Gastroesophageal sphincter (tissue), 3 donors: ENCODE measurements at regions not wholly inside any gene's neighbourhood (a gene's known extent, or its start where the extent isn't known, plus 50 kb on each side); places are given as distances from the start of the nearest gene placed in this dataset.

Experiments
- EP300 ChIP-seq: sonication (generic); formaldehyde crosslinking; IDR thresholded peaks from one replicate; pipeline ENCODE4 v1.6.1; 2017; ENCODE audit warnings: antibody characterized with exemption, mild to moderate bottlenecking
- POLR2A ChIP-seq, 2 donors: fragments of 450-650 bp; IDR thresholded peaks; one replicate each; pipeline ENCODE4 v1.6.1; 2017; ENCODE audit warnings: antibody characterized with exemption in 2 of 2, mild to moderate bottlenecking in 2 of 2, moderate library complexity in 1 of 2
- TF ChIP-seq, protein P1 (sequence below), 4 experiments: fragments of 200-600 bp in 2 of 4; fragments of 450-650 bp in 2 of 4; sonication (generic) in 1 of 4; IDR thresholded peaks; one replicate each; pipeline ENCODE4 v1.5.1; 2017 to 2019; ENCODE audit warnings: antibody characterized with exemption in 4 of 4, mild to moderate bottlenecking in 2 of 4, moderate library complexity in 2 of 4

GRCh38 chr11:80973786-80974185 lies 1533.0 kb upstream of the TENM4 start:
- TF ChIP-seq POLR2A (IDR thresholded peaks at IDR 0.05) (no peak), EP300 (no peak)
- TF ChIP-seq, protein P1, sequence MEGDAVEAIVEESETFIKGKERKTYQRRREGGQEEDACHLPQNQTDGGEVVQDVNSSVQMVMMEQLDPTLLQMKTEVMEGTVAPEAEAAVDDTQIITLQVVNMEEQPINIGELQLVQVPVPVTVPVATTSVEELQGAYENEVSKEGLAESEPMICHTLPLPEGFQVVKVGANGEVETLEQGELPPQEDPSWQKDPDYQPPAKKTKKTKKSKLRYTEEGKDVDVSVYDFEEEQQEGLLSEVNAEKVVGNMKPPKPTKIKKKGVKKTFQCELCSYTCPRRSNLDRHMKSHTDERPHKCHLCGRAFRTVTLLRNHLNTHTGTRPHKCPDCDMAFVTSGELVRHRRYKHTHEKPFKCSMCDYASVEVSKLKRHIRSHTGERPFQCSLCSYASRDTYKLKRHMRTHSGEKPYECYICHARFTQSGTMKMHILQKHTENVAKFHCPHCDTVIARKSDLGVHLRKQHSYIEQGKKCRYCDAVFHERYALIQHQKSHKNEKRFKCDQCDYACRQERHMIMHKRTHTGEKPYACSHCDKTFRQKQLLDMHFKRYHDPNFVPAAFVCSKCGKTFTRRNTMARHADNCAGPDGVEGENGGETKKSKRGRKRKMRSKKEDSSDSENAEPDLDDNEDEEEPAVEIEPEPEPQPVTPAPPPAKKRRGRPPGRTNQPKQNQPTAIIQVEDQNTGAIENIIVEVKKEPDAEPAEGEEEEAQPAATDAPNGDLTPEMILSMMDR (IDR thresholded peaks at IDR 0.05) = no peak
